GF-D8 (cell line): ENCODE measurements at regions not wholly inside any gene's neighbourhood (a gene's known extent, or its start where the extent isn't known, plus 50 kb on each side); places are given as distances from the start of the nearest gene placed in this dataset.
"Not testable (repeated sequence)": the region's sequence is repeated elsewhere in the genome, so short reads cannot be mapped to it uniquely, and the experiment has no call there.

Source experiments
- DNase-seq: peaks from one replicate; lab custom pipeline; 2025; lab: John Stamatoyannopoulos, UW

- no peak for DNase-seq
These were observed 60.2 kb upstream of the LRRC4C start for GRCh38 chr11:41519696-41520095.

- DNase-seq: no peak
These were observed 62.9 kb upstream of the LRRC4C start for GRCh38 chr11:41522391-41522790.

- no peak for DNase-seq
These were observed 63.6 kb upstream of the LRRC4C start for GRCh38 chr11:41522899-41523672.

GRCh38 chr11:41527530-41527929 is 68.1 kb upstream of the LRRC4C start:
- no peak for DNase-seq

GRCh38 chr11:41532413-41532812 is 73.0 kb upstream of the LRRC4C start:
- DNase-seq: no peak

GRCh38 chr11:41533761-41534160 is 74.3 kb upstream of the LRRC4C start:
- no peak for DNase-seq

GRCh38 chr11:41534391-41534790 is 74.9 kb upstream of the LRRC4C start:
- no peak for DNase-seq

- DNase-seq: no peak
These were observed 75.4 kb upstream of the LRRC4C start for GRCh38 chr11:41534861-41535260.

- no peak for DNase-seq
These were observed 76.6 kb upstream of the LRRC4C start for GRCh38 chr11:41536021-41536568.

GRCh38 chr11:41544902-41545301 is 85.5 kb upstream of the LRRC4C start:
- not testable (repeated sequence) for DNase-seq

GRCh38 chr11:41578421-41579051 is 119.1 kb upstream of the LRRC4C start:
- no peak for DNase-seq

GRCh38 chr11:41579546-41579945 is 120.1 kb upstream of the LRRC4C start:
- no peak for DNase-seq

GRCh38 chr11:41609511-41609910 is 150.1 kb upstream of the LRRC4C start:
- no peak for DNase-seq

- no peak for DNase-seq
These were observed 153.0 kb upstream of the LRRC4C start for GRCh38 chr11:41612415-41612814.

GRCh38 chr11:41613326-41613725 is 153.9 kb upstream of the LRRC4C start:
- DNase-seq: no peak

- no peak for DNase-seq
These were observed 163.4 kb upstream of the LRRC4C start for GRCh38 chr11:41622707-41623359.

- no peak for DNase-seq
These were observed 200.5 kb upstream of the LRRC4C start for GRCh38 chr11:41659985-41660384.

- DNase-seq: no peak
These were observed 201.1 kb upstream of the LRRC4C start for GRCh38 chr11:41660585-41660984.

- DNase-seq: no peak
These were observed 206.2 kb upstream of the LRRC4C start for GRCh38 chr11:41665441-41666360.

- DNase-seq: no peak
These were observed 207.7 kb upstream of the LRRC4C start for GRCh38 chr11:41666951-41667653.

- no peak for DNase-seq
These were observed 215.8 kb upstream of the LRRC4C start for GRCh38 chr11:41675205-41675604.
